HG02852 (cell line): ENCODE measurements at regions not wholly inside any gene's neighbourhood (a gene's known extent, or its start where the extent isn't known, plus 50 kb on each side); places are given as distances from the start of the nearest gene placed in this dataset.

Experiments used
- ATAC-seq: cut with Tn5 transposase; IDR thresholded peaks from one replicate; pipeline ENCODE4 v1.9.1; 2021; ENCODE audit warnings: mild to moderate bottlenecking, moderate library complexity; ENCODE audit not compliant: unreplicated experiment

- no peak for ATAC-seq
These were observed 55.8 kb upstream of the TAGAP start for GRCh38 chr6:159100395-159101182.

DNA sequence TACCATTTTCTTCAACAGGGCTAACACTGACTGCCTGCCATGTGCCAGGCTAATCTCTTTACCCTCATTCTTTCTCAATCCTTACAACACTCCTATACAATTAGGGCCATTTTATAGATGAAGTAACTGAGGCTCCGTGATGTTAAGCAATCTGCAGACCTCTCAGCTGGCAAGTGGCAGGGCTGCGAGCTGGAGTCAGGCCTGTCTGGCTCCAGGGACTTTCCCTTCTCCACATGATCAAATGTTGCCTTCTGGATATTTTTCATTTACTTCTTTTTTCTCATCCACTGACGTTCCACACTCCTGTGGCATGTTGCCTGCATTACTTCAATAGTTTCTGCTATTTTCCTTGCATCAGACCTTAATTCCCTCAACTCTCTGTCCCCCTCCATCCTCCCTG is 55.2 kb upstream of the TAGAP start:
- ATAC-seq, result no peak

DNA sequence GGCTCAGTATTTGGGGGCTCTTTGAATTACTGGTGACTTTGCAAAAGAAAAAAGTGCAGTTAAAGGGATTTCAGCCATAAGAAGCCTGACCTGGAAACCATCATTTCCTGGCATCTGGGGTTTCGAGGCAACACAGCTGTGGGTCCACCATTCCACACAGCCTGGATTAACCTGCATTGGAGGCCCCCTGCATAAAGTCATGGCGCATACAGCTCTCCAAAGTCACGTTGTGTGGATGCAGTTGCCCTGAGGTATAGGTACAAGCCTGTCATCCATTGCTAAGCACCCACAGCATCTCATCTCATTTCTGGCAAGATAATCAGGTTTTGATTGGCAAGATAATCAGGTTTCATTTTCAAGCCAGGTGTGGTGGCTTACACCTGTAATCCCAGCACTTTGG is 54.5 kb upstream of the TAGAP start:
- ATAC-seq, result no peak

DNA sequence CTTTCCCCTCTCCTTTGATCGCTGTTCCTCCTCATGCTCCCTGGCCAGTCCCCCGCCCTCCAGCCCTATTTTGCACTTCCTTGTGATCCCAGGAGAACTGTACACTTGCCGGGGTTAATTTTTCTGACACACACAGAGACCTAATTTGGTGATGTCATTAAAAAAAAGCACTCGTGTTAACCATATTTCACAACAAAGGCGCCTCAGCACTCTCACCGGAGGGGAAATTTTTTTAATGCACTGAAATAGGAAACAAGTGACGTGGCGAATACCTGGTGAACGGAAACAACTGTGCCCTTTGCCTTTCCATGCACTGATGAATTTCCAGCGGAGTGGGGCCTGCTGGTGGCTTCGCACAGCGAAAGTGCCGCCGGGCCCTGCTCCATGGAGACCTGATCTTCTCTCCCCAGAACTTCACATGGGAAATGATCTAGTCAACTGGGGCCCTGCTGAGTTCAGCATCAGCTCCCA is 53.9 kb upstream of the TAGAP start:
- no peak for ATAC-seq

DNA sequence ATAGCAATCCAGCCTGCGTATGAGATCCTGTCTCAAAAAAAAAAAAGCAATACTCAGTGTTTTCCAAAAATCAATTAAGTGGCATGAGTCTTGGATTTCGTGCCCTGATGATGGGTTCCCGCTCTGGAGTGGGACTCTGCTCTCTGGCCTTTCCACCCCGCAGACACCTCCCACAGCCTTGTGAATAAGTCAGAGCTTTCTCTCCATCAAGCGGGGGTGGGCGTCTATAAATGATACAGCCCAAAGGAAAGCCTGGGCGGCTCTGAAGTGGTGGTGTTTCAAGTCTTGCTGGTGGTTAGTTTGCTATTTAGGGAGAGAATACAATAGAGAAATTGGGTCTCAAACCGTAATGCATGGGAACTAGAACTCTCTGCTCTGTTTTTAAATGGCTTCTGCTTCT is 52.5 kb upstream of the TAGAP start:
- no peak for ATAC-seq

- no peak for ATAC-seq
These were observed 50.8 kb upstream of the TAGAP start for GRCh38 chr6:159095616-159096015.

GRCh38 chr6:159094444-159095252 is 49.9 kb upstream of the TAGAP start:
- peak; percentile 72 for ATAC-seq
